Activated CD8-positive, alpha-beta T cell treated with anti-CD3 and anti-CD28 coated beads for 36 hours (primary cell): ENCODE measurements at regions not wholly inside any gene's neighbourhood (a gene's known extent, or its start where the extent isn't known, plus 50 kb on each side); places are given as distances from the start of the nearest gene placed in this dataset.

Experiments
- ATAC-seq: fragments of 200-7000 bp; cut with Tn5 transposase; one replicate; pipeline ENCODE4 v1.10.0; 2021; ENCODE audit warnings: mild to moderate bottlenecking, moderate library complexity
- CTCF ChIA-PET: fragments of 350-600 bp; sonication (Branson Sonifier 250); formaldehyde crosslinking; loops from one replicate; lab custom pipeline; 2021; ENCODE audit warnings: antibody characterized with exemption; lab: Charles Lee
- POLR2A ChIA-PET: fragments of 350-600 bp; sonication (Branson Sonifier 250); formaldehyde crosslinking; loops from one replicate; lab custom pipeline; 2021; ENCODE audit warnings: antibody characterized with exemption; lab: Charles Lee
- DNase-seq: peaks from one replicate; pipeline ENCODE4 v3.0.0-alpha.2; 2020
- H3K27ac Mint-ChIP-seq: one replicate; pipeline ENCODE4 v1.8.0; 2021; ENCODE audit warnings: mild to moderate bottlenecking, mixed read lengths
- H3K27me3 Mint-ChIP-seq: one replicate; pipeline ENCODE4 v1.8.0; 2021; ENCODE audit warnings: mixed read lengths
- H3K36me3 Mint-ChIP-seq: one replicate; pipeline ENCODE4 v1.8.0; 2021; ENCODE audit warnings: low read depth, mixed read lengths
- H3K4me1 Mint-ChIP-seq: one replicate; pipeline ENCODE4 v1.8.0; 2021; ENCODE audit warnings: low read depth, mixed read lengths
- H3K4me3 Mint-ChIP-seq: one replicate; pipeline ENCODE4 v1.8.0; 2021; ENCODE audit warnings: mild to moderate bottlenecking, moderate library complexity, mixed read lengths
- H3K9me3 Mint-ChIP-seq: one replicate; pipeline ENCODE4 v1.8.0; 2021; ENCODE audit warnings: mixed read lengths
- intact Hi-C: fragments of 100-400 bp; cut with micrococcal nuclease; formaldehyde crosslinking; loops from one replicate; pipeline ENCODE4 v1.10.0; 2022
- TF ChIP-seq, protein P1 (sequence below): fragments of 200-600 bp; IDR thresholded peaks from one replicate; pipeline ENCODE4 v1.8.0; 2022; ENCODE audit warnings: antibody characterized with exemption, mild to moderate bottlenecking

DNA sequence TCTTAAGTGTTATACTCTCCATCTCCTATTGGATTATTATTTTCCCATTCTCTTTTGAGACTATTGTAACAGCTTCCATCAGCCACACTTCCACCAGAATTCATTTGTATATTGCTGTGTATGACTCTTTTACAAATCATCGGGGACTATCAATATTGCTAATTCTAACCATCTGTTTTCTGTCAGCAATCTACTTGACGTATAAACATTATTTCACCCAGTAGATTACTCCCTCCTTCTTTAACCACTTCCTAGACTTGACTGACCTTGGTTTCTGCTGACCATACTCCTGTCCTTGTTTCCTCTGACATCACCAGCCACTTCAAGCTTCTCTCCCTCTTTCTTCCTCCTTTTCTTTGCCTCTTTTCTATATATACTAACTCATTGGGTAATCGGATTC is 402.9 kb downstream of the PCDH18 start:
- Mint-ChIP-seq H3K4me1 (no peaks in the 10 kb centered on the region), H3K4me3 (no peak overlapping the region), H3K27me3 (no peaks in the 10 kb centered on the region), H3K9me3 (peaks cover 2% of the 10 kb centered on the region), H3K36me3 (no peaks in the 10 kb centered on the region), H3K27ac (no peak overlapping the region)
- CTCF ChIA-PET: no interaction called here
- POLR2A ChIA-PET: no interaction called here
- TF ChIP-seq, protein P1, sequence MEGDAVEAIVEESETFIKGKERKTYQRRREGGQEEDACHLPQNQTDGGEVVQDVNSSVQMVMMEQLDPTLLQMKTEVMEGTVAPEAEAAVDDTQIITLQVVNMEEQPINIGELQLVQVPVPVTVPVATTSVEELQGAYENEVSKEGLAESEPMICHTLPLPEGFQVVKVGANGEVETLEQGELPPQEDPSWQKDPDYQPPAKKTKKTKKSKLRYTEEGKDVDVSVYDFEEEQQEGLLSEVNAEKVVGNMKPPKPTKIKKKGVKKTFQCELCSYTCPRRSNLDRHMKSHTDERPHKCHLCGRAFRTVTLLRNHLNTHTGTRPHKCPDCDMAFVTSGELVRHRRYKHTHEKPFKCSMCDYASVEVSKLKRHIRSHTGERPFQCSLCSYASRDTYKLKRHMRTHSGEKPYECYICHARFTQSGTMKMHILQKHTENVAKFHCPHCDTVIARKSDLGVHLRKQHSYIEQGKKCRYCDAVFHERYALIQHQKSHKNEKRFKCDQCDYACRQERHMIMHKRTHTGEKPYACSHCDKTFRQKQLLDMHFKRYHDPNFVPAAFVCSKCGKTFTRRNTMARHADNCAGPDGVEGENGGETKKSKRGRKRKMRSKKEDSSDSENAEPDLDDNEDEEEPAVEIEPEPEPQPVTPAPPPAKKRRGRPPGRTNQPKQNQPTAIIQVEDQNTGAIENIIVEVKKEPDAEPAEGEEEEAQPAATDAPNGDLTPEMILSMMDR: no peak
- intact Hi-C loops: no loop called here
- DNase-seq (no peak), ATAC-seq (no peak)

DNA sequence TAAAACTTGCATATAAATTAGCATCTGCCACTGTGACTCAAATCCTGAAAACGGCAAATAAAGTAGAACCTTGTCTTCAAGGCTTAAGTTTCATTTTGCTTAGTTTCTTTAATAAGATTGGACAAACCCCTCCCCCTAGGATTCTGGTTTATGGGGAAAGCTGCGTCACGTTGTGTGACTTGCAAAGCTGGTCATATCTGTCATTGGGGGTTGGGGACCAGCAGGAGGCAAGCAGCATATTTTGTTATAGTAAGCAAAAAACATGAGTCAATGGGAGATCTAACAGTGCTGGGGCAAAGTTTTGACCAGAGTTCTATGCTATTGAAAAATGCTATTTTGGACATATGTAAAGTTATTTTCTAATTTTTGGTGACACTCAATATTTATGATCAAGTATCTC is 407.3 kb downstream of the PCDH18 start:
- intact Hi-C loops: no loop called here

DNA sequence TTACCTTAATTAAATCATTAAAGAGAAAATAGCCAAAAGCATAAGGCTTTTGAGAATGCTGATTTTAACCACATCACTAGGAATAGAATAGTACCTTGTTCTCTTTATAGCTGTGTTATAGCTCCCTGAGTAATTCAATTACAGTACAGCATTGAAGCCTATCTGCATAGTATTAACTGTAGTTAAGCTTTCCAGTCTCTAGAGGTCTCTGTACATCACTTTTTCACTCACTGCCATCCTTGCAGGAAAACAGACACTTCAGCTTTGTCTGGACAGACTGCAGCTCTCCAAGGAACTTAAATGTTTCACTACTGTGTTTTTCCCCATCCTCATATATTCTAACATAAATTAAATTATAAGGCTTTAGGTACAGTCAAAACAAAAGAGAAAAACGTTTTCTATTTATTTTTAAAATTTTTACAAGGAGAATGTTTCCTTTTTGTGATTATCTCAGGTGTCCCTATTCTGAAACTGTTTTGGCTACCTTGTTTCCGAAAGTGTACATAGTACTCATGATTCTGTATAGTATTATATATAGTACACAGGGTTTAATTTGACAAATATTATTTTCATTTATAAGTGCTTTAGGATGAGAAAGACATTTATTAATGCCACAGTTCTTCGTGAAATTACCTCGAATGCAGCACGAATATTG is 407.9 kb downstream of the PCDH18 start:
- DNase-seq: no peak
- TF ChIP-seq, protein P1: no peak

More for the DNA sequence above, 407.3 kb downstream of the PCDH18 start:
- Mint-ChIP-seq H3K9me3 (peaks cover 6% of the 10 kb centered on the region), H3K4me3 (no peak overlapping the region), H3K36me3 (no peaks in the 10 kb centered on the region), H3K27me3 (no peaks in the 10 kb centered on the region), H3K27ac (no peak overlapping the region), H3K4me1 (no peaks in the 10 kb centered on the region)
- CTCF ChIA-PET: interaction anchor here (1.1 kb wide), 1 partner anchor 965 kb away, joined by 4 read pairs; no protein-coding TSS in a partner anchor
- POLR2A ChIA-PET: no interaction called here
- TF ChIP-seq, protein P1: no peak
- no peak for DNase-seq
- no peak for ATAC-seq

DNA sequence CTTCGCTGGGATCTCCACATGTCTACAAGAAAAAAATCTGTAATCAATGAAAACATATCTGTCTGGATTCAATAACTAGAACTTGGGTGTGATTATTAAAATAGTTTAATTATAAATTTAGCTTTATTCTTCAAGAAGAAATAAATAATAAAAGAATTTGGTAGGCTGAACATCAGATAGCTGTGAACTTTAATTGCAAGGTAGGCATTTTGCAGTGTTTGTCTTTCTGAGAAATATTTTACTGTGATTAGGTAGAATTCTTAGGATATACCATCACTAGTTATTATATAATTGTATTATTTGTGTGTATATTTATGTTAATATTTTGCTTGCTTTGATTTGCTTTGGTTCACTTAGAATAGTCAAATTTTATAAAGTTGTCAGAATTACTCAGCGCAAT is 409.4 kb downstream of the PCDH18 start:
- intact Hi-C loops: no loop called here
- H3K9me3 Mint-ChIP-seq: peaks cover 6% of the 10 kb centered on the region
- no peaks in the 10 kb centered on the region for H3K27me3 Mint-ChIP-seq
- TF ChIP-seq, protein P1: no peak
- DNase-seq (no peak), ATAC-seq (no peak)
- no peak overlapping the region for H3K4me3 Mint-ChIP-seq
- ChIA-PET POLR2A (no interaction called here), CTCF (no interaction called here)
- no peaks in the 10 kb centered on the region for H3K36me3 Mint-ChIP-seq
- H3K27ac Mint-ChIP-seq: no peak overlapping the region
- no peaks in the 10 kb centered on the region for H3K4me1 Mint-ChIP-seq

More for the DNA sequence above, 407.9 kb downstream of the PCDH18 start:
- no peaks in the 10 kb centered on the region for H3K4me1 Mint-ChIP-seq
- ChIA-PET CTCF (interaction anchor here (1.1 kb wide), 1 partner anchor 966 kb away, joined by 4 read pairs; no protein-coding TSS in a partner anchor), POLR2A (interaction anchor here (1.1 kb wide), 1 partner anchor 8 kb away, joined by 3 read pairs; no protein-coding TSS in a partner anchor)
- intact Hi-C loops: no loop called here
- H3K27me3 Mint-ChIP-seq: no peaks in the 10 kb centered on the region
- peaks cover 6% of the 10 kb centered on the region for H3K9me3 Mint-ChIP-seq
- H3K36me3 Mint-ChIP-seq: no peaks in the 10 kb centered on the region
- ATAC-seq: peak; percentile 58
- no peak overlapping the region for H3K4me3 Mint-ChIP-seq
- H3K27ac Mint-ChIP-seq: no peak overlapping the region

DNA sequence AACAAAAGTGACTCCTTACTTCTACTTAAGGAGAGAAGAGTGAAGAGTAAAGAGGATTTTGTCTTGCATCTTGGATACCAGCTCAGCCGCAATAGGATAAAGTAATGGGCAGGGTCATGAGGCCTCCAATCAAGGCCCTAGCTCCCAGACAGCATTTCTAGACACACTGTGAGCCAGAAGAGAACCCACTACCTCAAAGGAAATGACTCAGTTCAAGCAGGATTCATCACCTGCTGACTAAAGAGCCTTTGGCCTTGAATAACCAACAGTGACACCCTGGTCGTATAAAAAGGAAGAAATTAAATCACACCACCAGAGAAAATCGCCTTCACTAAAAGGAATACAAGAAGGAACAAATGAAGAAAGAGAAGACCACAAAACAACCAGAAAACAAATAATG is 416.1 kb downstream of the PCDH18 start:
- CTCF ChIA-PET: interaction anchor here (0.9 kb wide), 1 partner anchor 11 kb away, joined by 3 read pairs; no protein-coding TSS in a partner anchor
- ATAC-seq (no peak), DNase-seq (no peak)
- POLR2A ChIA-PET: interaction anchor here (0.8 kb wide), 1 partner anchor 8 kb away, joined by 3 read pairs; no protein-coding TSS in a partner anchor
- Mint-ChIP-seq H3K27me3 (no peaks in the 10 kb centered on the region), H3K9me3 (peaks cover 8% of the 10 kb centered on the region), H3K4me1 (no peaks in the 10 kb centered on the region), H3K4me3 (no peak overlapping the region), H3K36me3 (no peaks in the 10 kb centered on the region), H3K27ac (no peak overlapping the region)
- intact Hi-C loops: no loop called here
- TF ChIP-seq, protein P1: no peak
